H9 (cell line): ENCODE measurements at regions not wholly inside any gene's neighbourhood (a gene's known extent, or its start where the extent isn't known, plus 50 kb on each side); places are given as distances from the start of the nearest gene placed in this dataset.
"Not testable (repeated sequence)": the region's sequence is repeated elsewhere in the genome, so short reads cannot be mapped to it uniquely, and the experiment has no call there.

ENCODE experiments used
- DNase-seq: peaks from one replicate; pipeline ENCODE4 v3.0.0-alpha.2; 2017
- H2AFZ ChIP-seq: one replicate; pipeline ENCODE4 v1.6.1; 2013; ENCODE audit warnings: mild to moderate bottlenecking, low read length, control low read depth, moderate library complexity
- H2AK5ac ChIP-seq: 2 replicates; pipeline ENCODE4 v1.6.1; 2013; ENCODE audit warnings: low read length, control low read depth, mixed read lengths; ENCODE audit not compliant: insufficient read length
- H2BK120ac ChIP-seq: one replicate; pipeline ENCODE4 v1.6.1; 2013; ENCODE audit warnings: low read depth, mild to moderate bottlenecking, low read length, control low read depth, inconsistent platforms; ENCODE audit not compliant: poor library complexity, severe bottlenecking
- H2BK12ac ChIP-seq: 2 replicates; pipeline ENCODE4 v1.6.1; 2013; ENCODE audit warnings: low read length, control low read depth, mixed read lengths, low read depth; ENCODE audit not compliant: insufficient read length
- H2BK15ac ChIP-seq: 2 replicates; pipeline ENCODE4 v1.6.1; 2013; ENCODE audit warnings: low read depth, low read length, control low read depth
- H2BK20ac ChIP-seq: one replicate; pipeline ENCODE4 v1.6.1; 2013; ENCODE audit warnings: low read depth, mild to moderate bottlenecking, low read length, control low read depth, inconsistent platforms; ENCODE audit not compliant: poor library complexity, severe bottlenecking
- H2BK5ac ChIP-seq: 2 replicates; pipeline ENCODE4 v1.6.1; 2013; ENCODE audit warnings: low read length, control low read depth, mixed read lengths; ENCODE audit not compliant: insufficient read length
- H3K14ac ChIP-seq: 2 replicates; pipeline ENCODE4 v1.6.1; 2013; ENCODE audit warnings: low read length, control low read depth; ENCODE audit not compliant: insufficient read depth
- H3K18ac ChIP-seq: 2 replicates; pipeline ENCODE4 v1.6.1; 2013; ENCODE audit warnings: low read depth, mild to moderate bottlenecking, mixed read lengths, low read length, control low read depth; ENCODE audit not compliant: insufficient read length
- H3K23ac ChIP-seq: 2 replicates; pipeline ENCODE4 v1.6.1; 2013; ENCODE audit warnings: low read length, control low read depth, mixed read lengths, low read depth; ENCODE audit not compliant: insufficient read length
- H3K23me2 ChIP-seq: 2 replicates; pipeline ENCODE4 v1.6.1; 2013; ENCODE audit warnings: low read depth, mild to moderate bottlenecking, mixed read lengths, low read length, control low read depth; ENCODE audit not compliant: insufficient read length, poor library complexity, severe bottlenecking
- H3K27ac ChIP-seq: 2 replicates; pipeline ENCODE4 v1.5.1; 2013; ENCODE audit warnings: low read length, control low read depth, mixed read lengths, low read depth; ENCODE audit not compliant: insufficient read length
- H3K27me3 ChIP-seq: 2 replicates; pipeline ENCODE4 v1.6.1; 2013; ENCODE audit warnings: low read length, control low read depth, inconsistent platforms; ENCODE audit not compliant: insufficient read depth
- H3K4ac ChIP-seq: 2 replicates; pipeline ENCODE4 v1.6.1; 2013; ENCODE audit warnings: low read depth, mild to moderate bottlenecking, control low read depth, inconsistent platforms, low read length, moderate library complexity
- H3K4me1 ChIP-seq: 2 replicates; pipeline ENCODE4 v1.6.1; 2013; ENCODE audit warnings: low read length, control low read depth, inconsistent platforms; ENCODE audit not compliant: insufficient read depth
- H3K4me2 ChIP-seq: 2 replicates; pipeline ENCODE4 v1.6.1; 2013; ENCODE audit warnings: low read length, control low read depth, mixed read lengths; ENCODE audit not compliant: insufficient read length, insufficient read depth
- H3K56ac ChIP-seq: 2 replicates; pipeline ENCODE4 v1.6.1; 2013; ENCODE audit warnings: low read depth, mild to moderate bottlenecking, mixed read lengths, low read length, control low read depth; ENCODE audit not compliant: insufficient read length
- H3K79me1 ChIP-seq: 2 replicates; pipeline ENCODE4 v1.6.1; 2013; ENCODE audit warnings: low read depth, mild to moderate bottlenecking, moderate library complexity, low read length, control low read depth, inconsistent platforms; ENCODE audit not compliant: insufficient read depth, poor library complexity, severe bottlenecking
- H3K79me2 ChIP-seq: 2 replicates; pipeline ENCODE4 v1.6.1; 2013; ENCODE audit warnings: low read length, control low read depth, inconsistent platforms; ENCODE audit not compliant: insufficient read depth
- H3K9ac ChIP-seq: 2 replicates; pipeline ENCODE4 v1.6.1; 2013; ENCODE audit warnings: low read length, control low read depth, mixed read lengths; ENCODE audit not compliant: insufficient read length; ENCODE audit errors: extremely low read depth
- H3K9me3 ChIP-seq: one replicate; pipeline ENCODE4 v1.6.1; 2013; ENCODE audit warnings: low read depth, low read length, inconsistent platforms; ENCODE audit not compliant: control insufficient read depth
- H3T11ph ChIP-seq: one replicate; pipeline ENCODE4 v1.6.1; 2013; ENCODE audit warnings: mild to moderate bottlenecking, low read length, control low read depth, inconsistent platforms
- H4K20me1 ChIP-seq: one replicate; pipeline ENCODE4 v1.6.1; 2013; ENCODE audit not compliant: control insufficient read depth, insufficient read length, insufficient read depth
- H4K5ac ChIP-seq: 2 replicates; pipeline ENCODE4 v1.6.1; 2013; ENCODE audit warnings: low read depth, mild to moderate bottlenecking, mixed read lengths, low read length, control low read depth; ENCODE audit not compliant: insufficient read length
- H4K8ac ChIP-seq: replicated peaks from 2 replicates; pipeline ENCODE4 v1.6.1; 2013; ENCODE audit warnings: low read length, control low read depth, mixed read lengths, low read depth; ENCODE audit not compliant: insufficient read length
- H4K91ac ChIP-seq: 2 replicates; pipeline ENCODE4 v1.6.1; 2013; ENCODE audit warnings: low read depth, mild to moderate bottlenecking, moderate library complexity, mixed read lengths, low read length, control low read depth; ENCODE audit not compliant: insufficient read length
- H3K27ac Mint-ChIP-seq, 3 experiments: 2 replicates in 2 of 3; 3 replicates in 1 of 3; pipeline ENCODE4 v1.8.0; 2020 to 2021; ENCODE audit warnings: mixed read lengths in 3 of 3, mild to moderate bottlenecking in 1 of 3, moderate library complexity in 1 of 3
- H3K27me3 Mint-ChIP-seq: 2 replicates; pipeline ENCODE4 v1.8.0; 2021; ENCODE audit warnings: low read depth, mild to moderate bottlenecking, moderate library complexity, mixed read lengths
- H3K36me3 Mint-ChIP-seq, 3 experiments: 2 replicates in 2 of 3; 3 replicates in 1 of 3; pipeline ENCODE4 v1.8.0; 2020 to 2021; ENCODE audit warnings: low read depth in 3 of 3, mixed read lengths in 3 of 3; ENCODE audit not compliant: insufficient read depth in 1 of 3
- H3K4me1 Mint-ChIP-seq, 2 experiments: 2 replicates each; pipeline ENCODE4 v1.8.0; 2020; ENCODE audit warnings: mixed read lengths in 2 of 2
- H3K4me3 Mint-ChIP-seq, 2 experiments: 2 replicates in 1 of 2; 3 replicates in 1 of 2; pipeline ENCODE4 v1.8.0; 2020 to 2021; ENCODE audit warnings: mild to moderate bottlenecking in 2 of 2, mixed read lengths in 2 of 2, moderate library complexity in 1 of 2
- H3K9me3 Mint-ChIP-seq, 2 experiments: 2 replicates in 1 of 2; 3 replicates in 1 of 2; pipeline ENCODE4 v1.8.0; 2020; ENCODE audit warnings: mild to moderate bottlenecking in 2 of 2, mixed read lengths in 2 of 2, moderate library complexity in 1 of 2
- CTCF ChIP-seq: fragments of 200-600 bp; sonication (generic); conservative IDR thresholded peaks from 3 replicates; pipeline ENCODE4 v1.8.0; 2021; ENCODE audit warnings: antibody characterized with exemption, mild to moderate bottlenecking
- WGBS: extraction: QIAGEN DNeasy Blood & Tissue Kit; methylation state at CpG from one replicate; pipeline ENCODE4 v1.1.7; 2013; ENCODE audit warnings: missing lambda C conversion rate, low lambda C conversion rate, mixed read lengths; ENCODE audit not compliant: insufficient read length; ENCODE audit errors: extremely low coverage; 5-methylcytosine and 5-hydroxymethylcytosine counted together

- Mint-ChIP-seq H3K27me3 (peaks cover 1% of the 10 kb centered on the region; the same call in 1 of the 2 replicates), H3K27ac (no peak overlapping the region), H3K4me3 (no peak overlapping the region), H3K4me1 (no peaks in the 10 kb centered on the region), H3K36me3 (no peaks in the 10 kb centered on the region; a peak in 2 of 7 replicates), H3K9me3 (peaks cover 4% of the 10 kb centered on the region in 2 experiments; a peak in 4 of 5 replicates)
- no peak overlapping the region for H3K4me2 ChIP-seq
- H3K56ac ChIP-seq = no peak overlapping the region
- H4K8ac ChIP-seq = no peak overlapping the region
- no peaks in the 10 kb centered on the region for H3K9me3 ChIP-seq
- no peak overlapping the region for H3K18ac ChIP-seq
- no peak overlapping the region for H2BK20ac ChIP-seq
- no peak overlapping the region for H3T11ph ChIP-seq
- no peak overlapping the region for H3K14ac ChIP-seq
- no peak overlapping the region for H2AK5ac ChIP-seq
- TF ChIP-seq CTCF = no peak
- H3K23me2 ChIP-seq = no peaks in the 10 kb centered on the region
- no peak overlapping the region for H3K27ac ChIP-seq
- H2BK15ac ChIP-seq = no peak overlapping the region
- H3K23ac ChIP-seq = no peak overlapping the region
- H4K91ac ChIP-seq = no peak overlapping the region
- H2BK12ac ChIP-seq = no peak overlapping the region
- no peak overlapping the region for H3K9ac ChIP-seq
- no peaks in the 10 kb centered on the region for H3K27me3 ChIP-seq
- DNase-seq = no peak
- no CpG with 5 or more reads among the region's 2 CpGs for WGBS
- H2BK5ac ChIP-seq = no peak overlapping the region
- no peak overlapping the region for H3K4ac ChIP-seq
- no peak overlapping the region for H4K5ac ChIP-seq
- H4K20me1 ChIP-seq = no peaks in the 10 kb centered on the region
- no peaks in the 10 kb centered on the region for H3K79me2 ChIP-seq
- no peak overlapping the region for H2BK120ac ChIP-seq
- H2AFZ ChIP-seq = no peak overlapping the region
- no peaks in the 10 kb centered on the region for H3K79me1 ChIP-seq
- H3K4me1 ChIP-seq = no peaks in the 10 kb centered on the region
Measured at GRCh38 chr6:67000121-67000520, 1293.1 kb upstream of the EYS start.

GRCh38 chr6:66997579-66997978, 1290.6 kb upstream of the EYS start:
- H2BK5ac ChIP-seq, H3K79me2 ChIP-seq, H3K14ac ChIP-seq, H3T11ph ChIP-seq, H3K4me3 Mint-ChIP-seq, H4K20me1 ChIP-seq, H3K4ac ChIP-seq, H2BK15ac ChIP-seq, H2BK120ac ChIP-seq, H2AK5ac ChIP-seq, H3K4me1 Mint-ChIP-seq, H3K27ac ChIP-seq, H4K5ac ChIP-seq, H2BK12ac ChIP-seq, H3K27me3 ChIP-seq, H3K4me1 ChIP-seq, H3K18ac ChIP-seq, H3K27ac Mint-ChIP-seq, H3K27me3 Mint-ChIP-seq, H3K23ac ChIP-seq, H4K8ac ChIP-seq, H3K9ac ChIP-seq, H2BK20ac ChIP-seq, H3K79me1 ChIP-seq, H2AFZ ChIP-seq, H3K9me3 ChIP-seq, H4K91ac ChIP-seq, H3K36me3 Mint-ChIP-seq, H3K4me2 ChIP-seq, H3K56ac ChIP-seq, DNase-seq, H3K9me3 Mint-ChIP-seq, H3K23me2 ChIP-seq: not testable (repeated sequence)
- WGBS = no CpG with 5 or more reads among the region's 1 CpG
